Liver (tissue), 8 donors: ENCODE measurements at regions not wholly inside any gene's neighbourhood (a gene's known extent, or its start where the extent isn't known, plus 50 kb on each side); places are given as distances from the start of the nearest gene placed in this dataset.

Experiments used
- DNase-seq: peaks from one replicate; pipeline ENCODE4 v3.0.0-alpha.2; 2017; ENCODE audit warnings: low spot score
- H3K27ac ChIP-seq, 2 donors: one replicate each; pipeline ENCODE4 v1.7.0; 2013; ENCODE audit warnings: inconsistent platforms in 2 of 2, low read length in 2 of 2, control low read depth in 1 of 2, low read depth in 1 of 2, mild to moderate bottlenecking in 1 of 2
- H3K27me3 ChIP-seq, 4 donors: one replicate each; pipeline versions ENCODE4 v1.6.1 to v1.7.0; 2013; ENCODE audit warnings: low read length in 3 of 4, inconsistent platforms in 1 of 4, mild to moderate bottlenecking in 1 of 4, moderate library complexity in 1 of 4; ENCODE audit not compliant: control insufficient read depth in 4 of 4, insufficient read depth in 4 of 4
- H3K36me3 ChIP-seq, 4 donors: one replicate each; pipeline versions ENCODE4 v1.6.1 to v1.7.0; 2013; ENCODE audit warnings: low read length in 3 of 4, mild to moderate bottlenecking in 3 of 4, low read depth in 1 of 4, moderate library complexity in 1 of 4; ENCODE audit not compliant: control insufficient read depth in 4 of 4, insufficient read depth in 3 of 4
- H3K4me1 ChIP-seq, 4 donors: one replicate each; pipeline versions ENCODE4 v1.6.1 to v1.7.0; 2013; ENCODE audit warnings: low read length in 3 of 4, mild to moderate bottlenecking in 3 of 4, moderate library complexity in 1 of 4; ENCODE audit not compliant: control insufficient read depth in 4 of 4, insufficient read depth in 4 of 4
- H3K4me3 ChIP-seq, 3 donors: one replicate each; pipeline versions ENCODE4 v1.6.1 to v1.7.0; 2013; ENCODE audit warnings: low read length in 3 of 3, control low read depth in 1 of 3, low read depth in 1 of 3, mild to moderate bottlenecking in 1 of 3
- H3K9ac ChIP-seq, 2 donors: one replicate each; pipeline ENCODE4 v1.7.0; 2013; ENCODE audit warnings: low read length in 2 of 2, mild to moderate bottlenecking in 2 of 2, moderate library complexity in 2 of 2, control low read depth in 1 of 2, low read depth in 1 of 2
- H3K9me3 ChIP-seq, 4 donors: one replicate each; pipeline versions ENCODE4 v1.6.1 to v1.7.0; 2013; ENCODE audit warnings: low read length in 3 of 4; ENCODE audit not compliant: control insufficient read depth in 4 of 4
- ATF3 ChIP-seq: IDR thresholded peaks from 2 replicates; pipeline ENCODE4 v1.6.1; 2016; ENCODE audit warnings: antibody characterized with exemption
- CTCF ChIP-seq: fragments of 150-350 bp; IDR thresholded peaks from 2 replicates; pipeline ENCODE4 v1.5.1; 2017; ENCODE audit warnings: improper control_type of control experiment, low read depth, low read length; ENCODE audit not compliant: missing input control
- EGR1 ChIP-seq, 2 donors: IDR thresholded peaks; 2 replicates each; pipeline ENCODE4 v1.6.1; 2016 to 2018; ENCODE audit warnings: antibody characterized with exemption in 2 of 2, low read depth in 2 of 2
- FOXA1 ChIP-seq: IDR thresholded peaks from 2 replicates; pipeline ENCODE4 v1.6.1; 2016; ENCODE audit warnings: antibody characterized with exemption
- FOXA2 ChIP-seq: IDR thresholded peaks from 2 replicates; pipeline ENCODE4 v1.6.1; 2016; ENCODE audit warnings: antibody characterized with exemption
- GABPA ChIP-seq, 2 donors: IDR thresholded peaks in 1 of 2; conservative IDR thresholded peaks in 1 of 2; 2 replicates each; pipeline ENCODE4 v1.6.1; 2016; ENCODE audit warnings: antibody characterized with exemption in 2 of 2, mild to moderate bottlenecking in 1 of 2, moderate library complexity in 1 of 2
- MAX ChIP-seq: IDR thresholded peaks from 2 replicates; pipeline ENCODE4 v1.6.1; 2016; ENCODE audit warnings: antibody characterized with exemption
- RXRA ChIP-seq, 2 donors: IDR thresholded peaks; 2 replicates each; pipeline ENCODE4 v1.6.1; 2017 to 2018; ENCODE audit warnings: antibody characterized with exemption in 2 of 2, mild to moderate bottlenecking in 1 of 2
- SP1 ChIP-seq: IDR thresholded peaks from 2 replicates; pipeline ENCODE4 v1.6.1; 2018; ENCODE audit warnings: antibody characterized with exemption, mild to moderate bottlenecking
- TAF1 ChIP-seq: conservative IDR thresholded peaks from 2 replicates; pipeline ENCODE4 v1.6.1; 2016; ENCODE audit warnings: antibody characterized with exemption, mild to moderate bottlenecking
- YY1 ChIP-seq: IDR thresholded peaks from 2 replicates; pipeline ENCODE4 v1.6.1; 2016; ENCODE audit warnings: antibody characterized with exemption, mild to moderate bottlenecking
- ZBTB33 ChIP-seq: IDR thresholded peaks from 2 replicates; pipeline ENCODE4 v1.6.1; 2016; ENCODE audit warnings: antibody characterized with exemption
- WGBS: extraction: QIAGEN DNeasy Blood & Tissue Kit; methylation state at CpG from one replicate; pipeline ENCODE4 v1.1.7; 2013; 5-methylcytosine and 5-hydroxymethylcytosine counted together
- donor health status: healthy.
- donor health status: healthy.
- donor health status: healthy.
- donor health status: healthy.
- donor health status: healthy.

GRCh38 chr9:2966565-2967300 is 122.8 kb upstream of the PUM3 start:
- Histone ChIP-seq H3K9ac (no peak overlapping the region), H3K27me3 (no peaks in the 10 kb centered on the region), H3K27ac (no peak overlapping the region), H3K4me3 (no peak overlapping the region), H3K4me1 (no peaks in the 10 kb centered on the region), H3K36me3 (no peaks in the 10 kb centered on the region), H3K9me3 (peaks cover 0 to 2% (median 0%) of the 10 kb centered on the region in 4 donors)
- 73% methylated on average over 10 of the region's 10 CpGs for WGBS
- DNase-seq: no peak
- no peak for TF ChIP-seq TAF1
- TF ChIP-seq RXRA (IDR thresholded peaks at IDR 0.05): no peak
- no peak for TF ChIP-seq YY1
- TF ChIP-seq EGR1 (IDR thresholded peaks at IDR 0.05; ENCODE audit: low read depth in 2 of 2): no peak
- no peak for TF ChIP-seq ZBTB33

GRCh38 chr9:2964470-2964869 is 120.6 kb upstream of the PUM3 start:
- WGBS: 57% methylated on average over 6 of the region's 6 CpGs
- no peaks in the 10 kb centered on the region for H3K36me3 ChIP-seq
- no peak overlapping the region for H3K27ac ChIP-seq
- TF ChIP-seq FOXA1: no peak
- TF ChIP-seq RXRA (IDR thresholded peaks at IDR 0.05): no peak
- no peak for TF ChIP-seq MAX
- TF ChIP-seq YY1: no peak
- H3K4me1 ChIP-seq: no peaks in the 10 kb centered on the region
- no peak overlapping the region for H3K9ac ChIP-seq
- H3K27me3 ChIP-seq: peaks cover 0 to 2% (median 0%) of the 10 kb centered on the region in 4 donors
- H3K4me3 ChIP-seq: no peak overlapping the region
- DNase-seq: no peak
- no peaks in the 10 kb centered on the region for H3K9me3 ChIP-seq

- Histone ChIP-seq H3K9ac (no peak overlapping the region), H3K36me3 (no peaks in the 10 kb centered on the region), H3K27me3 (peaks cover 0 to 2% (median 0%) of the 10 kb centered on the region in 4 donors), H3K9me3 (no peaks in the 10 kb centered on the region), H3K4me3 (no peak overlapping the region), H3K4me1 (no peaks in the 10 kb centered on the region), H3K27ac (no peak overlapping the region)
- TF ChIP-seq SP1 (no peak), GABPA (IDR thresholded peaks at IDR 0.05 in 1 of 2, conservative IDR thresholded peaks at IDR 0.05 in 1 of 2) (no peak), FOXA2 (no peak), ATF3 (no peak), CTCF (no peak), TAF1 (no peak)
- DNase-seq: no peak
- 86% methylated on average over 2 of the region's 2 CpGs for WGBS
These were observed 119.4 kb upstream of the PUM3 start for GRCh38 chr9:2963307-2963706.
